Neural progenitor cell (in vitro differentiated cells): ENCODE measurements at regions not wholly inside any gene's neighbourhood (a gene's known extent, or its start where the extent isn't known, plus 50 kb on each side); places are given as distances from the start of the nearest gene placed in this dataset.

Experiments
- DNase-seq: peaks from one replicate; pipeline ENCODE4 v3.0.0-alpha.2; 2016; ENCODE audit warnings: low spot score
- H2AFZ ChIP-seq: fragments of 200-600 bp; sonication (generic); replicated peaks from 2 replicates; pipeline ENCODE4 v1.6.1; 2016; ENCODE audit warnings: antibody characterized with exemption
- H3F3A ChIP-seq: fragments of 200-600 bp; sonication (generic); 2 replicates; pipeline ENCODE4 v1.6.1; 2016; ENCODE audit warnings: antibody characterized with exemption, low read depth
- H3K27ac ChIP-seq: fragments of 200-600 bp; sonication (generic); 2 replicates; pipeline ENCODE4 v1.5.1; 2016; ENCODE audit warnings: mild to moderate bottlenecking
- H3K27me3 ChIP-seq: fragments of 200-600 bp; sonication (generic); 2 replicates; pipeline ENCODE4 v1.6.1; 2016; ENCODE audit warnings: mild to moderate bottlenecking, moderate library complexity
- H3K36me3 ChIP-seq: fragments of 200-600 bp; sonication (generic); 2 replicates; pipeline ENCODE4 v1.5.1; 2016
- H3K4me1 ChIP-seq: fragments of 200-600 bp; sonication (generic); 2 replicates; pipeline ENCODE4 v1.6.1; 2016; ENCODE audit warnings: mixed run types
- H3K4me2 ChIP-seq: fragments of 200-600 bp; sonication (generic); 2 replicates; pipeline ENCODE4 v1.6.1; 2016
- H3K4me3 ChIP-seq: fragments of 200-600 bp; sonication (generic); 2 replicates; pipeline ENCODE4 v1.5.1; 2016
- H3K79me2 ChIP-seq: fragments of 200-600 bp; sonication (generic); 2 replicates; pipeline ENCODE4 v1.6.1; 2016; ENCODE audit warnings: low read depth
- H3K9ac ChIP-seq: fragments of 200-600 bp; sonication (generic); 2 replicates; pipeline ENCODE4 v1.6.1; 2016
- H3K9me3 ChIP-seq: fragments of 200-600 bp; sonication (generic); 2 replicates; pipeline ENCODE4 v1.5.1; 2016; ENCODE audit warnings: low read depth
- H4K20me1 ChIP-seq: fragments of 200-600 bp; sonication (generic); 2 replicates; pipeline ENCODE4 v1.6.1; 2016; ENCODE audit warnings: low read depth
- H3K27ac Mint-ChIP-seq: 3 replicates; pipeline ENCODE4 v1.8.0; 2021; ENCODE audit warnings: mixed read lengths
- H3K27me3 Mint-ChIP-seq: 2 replicates; pipeline ENCODE4 v1.8.0; 2022; ENCODE audit warnings: low read depth, mild to moderate bottlenecking, inconsistent platforms, moderate library complexity, mixed read lengths; ENCODE audit not compliant: insufficient read depth
- H3K36me3 Mint-ChIP-seq: 3 replicates; pipeline ENCODE4 v1.8.0; 2021; ENCODE audit warnings: mixed read lengths
- H3K4me1 Mint-ChIP-seq: 3 replicates; pipeline ENCODE4 v1.8.0; 2021; ENCODE audit warnings: mixed read lengths
- H3K4me3 Mint-ChIP-seq: 3 replicates; pipeline ENCODE4 v1.8.0; 2021; ENCODE audit warnings: mild to moderate bottlenecking, moderate library complexity, mixed read lengths
- H3K9me3 Mint-ChIP-seq: 3 replicates; pipeline ENCODE4 v1.8.0; 2020; ENCODE audit warnings: mixed read lengths
- EZH2 ChIP-seq: fragments of 200-600 bp; sonication (generic); IDR thresholded peaks from 2 replicates; pipeline ENCODE4 v1.6.1; 2017; ENCODE audit warnings: antibody characterized with exemption, mild to moderate bottlenecking, moderate library complexity
- EZH2phosphoT487 ChIP-seq: fragments of 200-600 bp; sonication (generic); IDR thresholded peaks from 2 replicates; pipeline ENCODE4 v1.6.1; 2017; ENCODE audit warnings: antibody characterized with exemption
- TF ChIP-seq, protein P1 (sequence below): fragments of 200-600 bp; sonication (generic); IDR thresholded peaks from 2 replicates; pipeline ENCODE4 v1.5.1; 2017; ENCODE audit warnings: antibody characterized with exemption, mild to moderate bottlenecking

GRCh38 chr16:87235810-87236515 lies 81.2 kb downstream of the C16orf95 start:
- Mint-ChIP-seq H3K4me1 (peaks cover 3% of the 10 kb centered on the region), H3K9me3 (peaks cover 3% of the 10 kb centered on the region), H3K4me3 (no peak overlapping the region), H3K27me3 (peaks cover 6% of the 10 kb centered on the region), H3K36me3 (no peaks in the 10 kb centered on the region), H3K27ac (no peak overlapping the region)
- H3K9me3 ChIP-seq, result no peaks in the 10 kb centered on the region
- H3K79me2 ChIP-seq, result no peaks in the 10 kb centered on the region
- peak; percentile 26 for DNase-seq
- no peaks in the 10 kb centered on the region for H3K4me1 ChIP-seq
- H3K4me3 ChIP-seq, result no peak overlapping the region
- no peak overlapping the region for H2AFZ ChIP-seq
- no peaks in the 10 kb centered on the region for H3K27me3 ChIP-seq
- H4K20me1 ChIP-seq, result no peaks in the 10 kb centered on the region
- no peak overlapping the region for H3K9ac ChIP-seq
- no peaks in the 10 kb centered on the region for H3K36me3 ChIP-seq
- TF ChIP-seq, protein P1, sequence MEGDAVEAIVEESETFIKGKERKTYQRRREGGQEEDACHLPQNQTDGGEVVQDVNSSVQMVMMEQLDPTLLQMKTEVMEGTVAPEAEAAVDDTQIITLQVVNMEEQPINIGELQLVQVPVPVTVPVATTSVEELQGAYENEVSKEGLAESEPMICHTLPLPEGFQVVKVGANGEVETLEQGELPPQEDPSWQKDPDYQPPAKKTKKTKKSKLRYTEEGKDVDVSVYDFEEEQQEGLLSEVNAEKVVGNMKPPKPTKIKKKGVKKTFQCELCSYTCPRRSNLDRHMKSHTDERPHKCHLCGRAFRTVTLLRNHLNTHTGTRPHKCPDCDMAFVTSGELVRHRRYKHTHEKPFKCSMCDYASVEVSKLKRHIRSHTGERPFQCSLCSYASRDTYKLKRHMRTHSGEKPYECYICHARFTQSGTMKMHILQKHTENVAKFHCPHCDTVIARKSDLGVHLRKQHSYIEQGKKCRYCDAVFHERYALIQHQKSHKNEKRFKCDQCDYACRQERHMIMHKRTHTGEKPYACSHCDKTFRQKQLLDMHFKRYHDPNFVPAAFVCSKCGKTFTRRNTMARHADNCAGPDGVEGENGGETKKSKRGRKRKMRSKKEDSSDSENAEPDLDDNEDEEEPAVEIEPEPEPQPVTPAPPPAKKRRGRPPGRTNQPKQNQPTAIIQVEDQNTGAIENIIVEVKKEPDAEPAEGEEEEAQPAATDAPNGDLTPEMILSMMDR, result peak; percentile 21
- TF ChIP-seq EZH2phosphoT487, result no peak
- no peak overlapping the region for H3K4me2 ChIP-seq
- no peak overlapping the region for H3K27ac ChIP-seq
- no peaks in the 10 kb centered on the region for H3F3A ChIP-seq

DNA sequence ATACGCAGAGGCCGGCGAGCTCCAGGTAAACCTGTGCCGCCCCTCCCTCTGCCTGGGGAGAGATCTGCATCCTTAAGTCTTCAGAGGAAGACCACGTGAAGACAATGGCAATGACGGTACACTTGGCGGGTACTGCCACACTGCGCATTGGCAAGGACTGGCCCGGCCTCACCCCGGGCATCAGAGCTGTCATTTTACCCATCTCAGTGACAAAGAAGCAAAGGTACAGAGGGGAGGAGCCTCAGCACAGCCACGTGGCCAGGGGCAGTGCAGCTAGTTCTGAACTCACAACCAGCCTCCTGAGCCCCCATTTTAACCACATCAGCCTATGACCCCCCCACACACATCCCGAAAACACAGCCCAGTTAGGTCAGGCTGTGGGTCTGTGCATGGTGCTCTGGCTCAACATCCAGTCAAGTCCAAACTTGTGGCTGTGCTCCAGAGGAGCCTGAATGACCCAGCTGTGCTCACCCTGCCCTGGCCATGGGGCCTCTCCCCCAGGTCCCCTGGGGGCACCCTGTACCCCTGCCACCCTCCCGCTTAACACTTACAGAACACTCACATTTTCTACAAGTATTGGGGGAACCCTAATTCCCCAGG lies 80.6 kb downstream of the C16orf95 start:
- H3K27ac Mint-ChIP-seq, result no peak overlapping the region

GRCh38 chr16:87238361-87238715 lies 78.9 kb downstream of the C16orf95 start:
- H4K20me1 ChIP-seq, result no peaks in the 10 kb centered on the region

More for the DNA sequence above, 80.6 kb downstream of the C16orf95 start:
- Histone ChIP-seq H3K9me3 (no peaks in the 10 kb centered on the region), H3K79me2 (no peaks in the 10 kb centered on the region), H3K36me3 (no peaks in the 10 kb centered on the region), H3K27ac (no peak overlapping the region), H3K4me2 (no peak overlapping the region), H2AFZ (no peak overlapping the region), H3K4me3 (no peak overlapping the region), H3K9ac (no peak overlapping the region), H3K4me1 (no peaks in the 10 kb centered on the region), H4K20me1 (no peaks in the 10 kb centered on the region), H3F3A (no peaks in the 10 kb centered on the region), H3K27me3 (no peaks in the 10 kb centered on the region)
- H3K36me3 Mint-ChIP-seq, result no peaks in the 10 kb centered on the region
- H3K4me3 Mint-ChIP-seq, result no peak overlapping the region
- H3K4me1 Mint-ChIP-seq, result peaks cover 3% of the 10 kb centered on the region
- H3K9me3 Mint-ChIP-seq, result no peaks in the 10 kb centered on the region
- peaks cover 8% of the 10 kb centered on the region for H3K27me3 Mint-ChIP-seq
- no peak for DNase-seq
- no peak for TF ChIP-seq EZH2phosphoT487
- TF ChIP-seq EZH2, result no peak
- TF ChIP-seq, protein P1, result no peak

More at GRCh38 chr16:87238361-87238715, 78.9 kb downstream of the C16orf95 start:
- H3K4me1 ChIP-seq, result peaks cover 12% of the 10 kb centered on the region
- H3K9ac ChIP-seq, result no peak overlapping the region
- no peaks in the 10 kb centered on the region for H3K36me3 ChIP-seq
- DNase-seq, result no peak
- no peak overlapping the region for H3K4me2 ChIP-seq
- Mint-ChIP-seq H3K4me1 (peaks cover 17% of the 10 kb centered on the region), H3K27ac (no peak overlapping the region), H3K27me3 (peaks cover 9% of the 10 kb centered on the region), H3K9me3 (no peaks in the 10 kb centered on the region), H3K4me3 (no peak overlapping the region), H3K36me3 (no peaks in the 10 kb centered on the region)
- H3K9me3 ChIP-seq, result no peaks in the 10 kb centered on the region
- H3K27ac ChIP-seq, result no peak overlapping the region
- no peaks in the 10 kb centered on the region for H3K79me2 ChIP-seq
- H3K4me3 ChIP-seq, result no peak overlapping the region
- H3K27me3 ChIP-seq, result no peaks in the 10 kb centered on the region
- peaks cover 3% of the 10 kb centered on the region for H3F3A ChIP-seq
- TF ChIP-seq, protein P1, result no peak
- TF ChIP-seq EZH2, result no peak
- H2AFZ ChIP-seq, result no peak overlapping the region
